Trophoblast cell (in vitro differentiated cells and primary cell): ENCODE measurements at regions not wholly inside any gene's neighbourhood (a gene's known extent, or its start where the extent isn't known, plus 50 kb on each side); places are given as distances from the start of the nearest gene placed in this dataset.

Experiments used
- DNase-seq, 2 donors: peaks; one replicate each; pipeline ENCODE4 v3.0.0-alpha.2; 2016
- H2AFZ ChIP-seq: 2 replicates; pipeline ENCODE4 v1.6.1; 2013; ENCODE audit warnings: low read length, moderate library complexity, mild to moderate bottlenecking; ENCODE audit not compliant: insufficient read depth, poor library complexity
- H2AK5ac ChIP-seq: 2 replicates; pipeline ENCODE4 v1.6.1; 2013; ENCODE audit warnings: mild to moderate bottlenecking, low read length
- H2BK120ac ChIP-seq: 2 replicates; pipeline ENCODE4 v1.6.1; 2013; ENCODE audit warnings: low read length, mild to moderate bottlenecking, moderate library complexity; ENCODE audit not compliant: insufficient read depth, poor library complexity
- H2BK12ac ChIP-seq: 2 replicates; pipeline ENCODE4 v1.6.1; 2013; ENCODE audit warnings: mild to moderate bottlenecking, low read length, moderate library complexity
- H2BK5ac ChIP-seq: 2 replicates; pipeline ENCODE4 v1.6.1; 2013; ENCODE audit warnings: low read length, low read depth, moderate library complexity, mild to moderate bottlenecking; ENCODE audit not compliant: poor library complexity
- H3K14ac ChIP-seq: 2 replicates; pipeline ENCODE4 v1.6.1; 2013; ENCODE audit warnings: mild to moderate bottlenecking, low read length
- H3K18ac ChIP-seq: 2 replicates; pipeline ENCODE4 v1.6.1; 2013; ENCODE audit warnings: mild to moderate bottlenecking, low read length
- H3K23ac ChIP-seq: 2 replicates; pipeline ENCODE4 v1.6.1; 2013; ENCODE audit warnings: low read length
- H3K27ac ChIP-seq: 2 replicates; pipeline ENCODE4 v1.5.1; 2013; ENCODE audit warnings: low read depth, mild to moderate bottlenecking, inconsistent platforms, low read length, moderate library complexity
- H3K27me3 ChIP-seq: 2 replicates; pipeline ENCODE4 v1.6.1; 2013; ENCODE audit warnings: inconsistent platforms, mild to moderate bottlenecking, low read length, moderate library complexity; ENCODE audit not compliant: insufficient read depth
- H3K36me3 ChIP-seq, 2 experiments: 1 replicate in 1 of 2; 2 replicates in 1 of 2; pipeline ENCODE4 v1.6.1; 2013; ENCODE audit warnings: low read length in 2 of 2, mild to moderate bottlenecking in 2 of 2, moderate library complexity in 1 of 2; ENCODE audit not compliant: insufficient read depth in 2 of 2, control insufficient read depth in 1 of 2
- H3K4ac ChIP-seq: 2 replicates; pipeline ENCODE4 v1.6.1; 2013; ENCODE audit warnings: low read depth, mild to moderate bottlenecking, low read length, moderate library complexity
- H3K4me1 ChIP-seq, 2 experiments: 1 replicate in 1 of 2; 2 replicates in 1 of 2; pipeline ENCODE4 v1.6.1; 2013; ENCODE audit warnings: low read length in 2 of 2, mild to moderate bottlenecking in 2 of 2, moderate library complexity in 1 of 2; ENCODE audit not compliant: insufficient read depth in 2 of 2, control insufficient read depth in 1 of 2
- H3K4me2 ChIP-seq: 2 replicates; pipeline ENCODE4 v1.6.1; 2013; ENCODE audit warnings: inconsistent platforms, mild to moderate bottlenecking, low read length, moderate library complexity
- H3K4me3 ChIP-seq: 2 replicates; pipeline ENCODE4 v1.5.1; 2013; ENCODE audit warnings: mild to moderate bottlenecking, low read depth, low read length, inconsistent platforms
- H3K79me1 ChIP-seq: one replicate; pipeline ENCODE4 v1.6.1; 2013; ENCODE audit warnings: low read length
- H3K79me2 ChIP-seq: 2 replicates; pipeline ENCODE4 v1.6.1; 2013; ENCODE audit warnings: low read length, mild to moderate bottlenecking; ENCODE audit not compliant: control insufficient read depth, insufficient read depth, poor library complexity
- H3K9ac ChIP-seq: 2 replicates; pipeline ENCODE4 v1.6.1; 2013; ENCODE audit warnings: mild to moderate bottlenecking, low read length
- H3K9me3 ChIP-seq: 2 replicates; pipeline ENCODE4 v1.6.1; 2013; ENCODE audit warnings: low read depth, mild to moderate bottlenecking, control low read depth, inconsistent platforms, low read length; ENCODE audit not compliant: insufficient read depth
- H4K12ac ChIP-seq: 2 replicates; pipeline ENCODE4 v1.6.1; 2013; ENCODE audit warnings: low read depth, mild to moderate bottlenecking, low read length, moderate library complexity
- H4K8ac ChIP-seq: 2 replicates; pipeline ENCODE4 v1.6.1; 2013; ENCODE audit warnings: low read depth, mild to moderate bottlenecking, low read length, moderate library complexity
- H4K91ac ChIP-seq: one replicate; pipeline ENCODE4 v1.6.1; 2013; ENCODE audit warnings: low read depth, mild to moderate bottlenecking, low read length, moderate library complexity
- WGBS: extraction: QIAGEN DNeasy Blood & Tissue Kit; methylation state at CpG from one replicate; pipeline ENCODE4 v1.1.7; 2013; ENCODE audit warnings: missing lambda C conversion rate; ENCODE audit not compliant: insufficient read length, insufficient coverage; ENCODE audit errors: extremely low coverage; 5-methylcytosine and 5-hydroxymethylcytosine counted together

GRCh38 chr16:48942996-48943395 is 333.0 kb upstream of the N4BP1 start:
- H2BK5ac ChIP-seq: no peak overlapping the region
- H3K18ac ChIP-seq: no peak overlapping the region
- no peak overlapping the region for H3K14ac ChIP-seq
- no peaks in the 10 kb centered on the region for H3K36me3 ChIP-seq
- no peaks in the 10 kb centered on the region for H3K4me1 ChIP-seq
- H2AFZ ChIP-seq: no peak overlapping the region
- H2BK12ac ChIP-seq: no peak overlapping the region
- no peak overlapping the region for H2BK120ac ChIP-seq
- no peak overlapping the region for H4K8ac ChIP-seq
- no peaks in the 10 kb centered on the region for H3K79me1 ChIP-seq
- WGBS: no CpG with 5 or more reads among the region's 3 CpGs
- no peak overlapping the region for H3K4me3 ChIP-seq
- H4K12ac ChIP-seq: no peak overlapping the region
- no peaks in the 10 kb centered on the region for H3K27me3 ChIP-seq
- DNase-seq: no peak
- H2AK5ac ChIP-seq: no peak overlapping the region
- H3K27ac ChIP-seq: no peak overlapping the region
- H3K4me2 ChIP-seq: no peak overlapping the region
- H3K9me3 ChIP-seq: no peaks in the 10 kb centered on the region
- H3K23ac ChIP-seq: no peak overlapping the region
- H4K91ac ChIP-seq: no peak overlapping the region
- no peaks in the 10 kb centered on the region for H3K79me2 ChIP-seq
- H3K4ac ChIP-seq: no peak overlapping the region
- no peak overlapping the region for H3K9ac ChIP-seq

- no peak overlapping the region for H2AK5ac ChIP-seq
- no peaks in the 10 kb centered on the region for H3K36me3 ChIP-seq
- H3K27me3 ChIP-seq: no peaks in the 10 kb centered on the region
- no peak overlapping the region for H2AFZ ChIP-seq
- no peaks in the 10 kb centered on the region for H3K79me1 ChIP-seq
- H3K23ac ChIP-seq: no peak overlapping the region
- H3K79me2 ChIP-seq: no peaks in the 10 kb centered on the region
- no peak overlapping the region for H4K12ac ChIP-seq
- no peak overlapping the region for H4K91ac ChIP-seq
- H3K4ac ChIP-seq: no peak overlapping the region
- H2BK12ac ChIP-seq: no peak overlapping the region
- no peak overlapping the region for H3K27ac ChIP-seq
- H3K4me3 ChIP-seq: no peak overlapping the region
- peaks cover 10% of the 10 kb centered on the region for H3K9me3 ChIP-seq
- no peak for DNase-seq
- WGBS: no CpG with 5 or more reads among the region's 5 CpGs
- H2BK5ac ChIP-seq: no peak overlapping the region
- no peak overlapping the region for H3K4me2 ChIP-seq
- H3K4me1 ChIP-seq: no peaks in the 10 kb centered on the region
- no peak overlapping the region for H3K14ac ChIP-seq
- no peak overlapping the region for H4K8ac ChIP-seq
- H3K18ac ChIP-seq: no peak overlapping the region
- no peak overlapping the region for H3K9ac ChIP-seq
- H2BK120ac ChIP-seq: no peak overlapping the region
These were observed 326.8 kb upstream of the N4BP1 start for GRCh38 chr16:48936811-48937210.

GRCh38 chr16:48932216-48932855 is 322.4 kb upstream of the N4BP1 start:
- H3K27ac ChIP-seq: no peak overlapping the region
- no peaks in the 10 kb centered on the region for H3K36me3 ChIP-seq
- no peak for DNase-seq
- H3K23ac ChIP-seq: no peak overlapping the region
- no peak overlapping the region for H3K9ac ChIP-seq
- 100% methylated on average over 4 of the region's 9 CpGs for whole genome bisulfite sequencing
- no peak overlapping the region for H4K12ac ChIP-seq
- H2BK12ac ChIP-seq: no peak overlapping the region
- H2AFZ ChIP-seq: no peak overlapping the region
- no peak overlapping the region for H2BK5ac ChIP-seq
- H3K4me3 ChIP-seq: peak overlapping the region; percentile 11
- peaks cover 26% of the 10 kb centered on the region for H3K9me3 ChIP-seq
- no peaks in the 10 kb centered on the region for H3K79me2 ChIP-seq
- no peak overlapping the region for H3K14ac ChIP-seq
- H3K18ac ChIP-seq: no peak overlapping the region
- no peak overlapping the region for H4K91ac ChIP-seq
- no peaks in the 10 kb centered on the region for H3K27me3 ChIP-seq
- no peak overlapping the region for H2BK120ac ChIP-seq
- H4K8ac ChIP-seq: no peak overlapping the region
- no peak overlapping the region for H3K4me2 ChIP-seq
- no peaks in the 10 kb centered on the region for H3K79me1 ChIP-seq
- H3K4me1 ChIP-seq: no peaks in the 10 kb centered on the region
- H2AK5ac ChIP-seq: no peak overlapping the region
- H3K4ac ChIP-seq: no peak overlapping the region

GRCh38 chr16:48930951-48931553 is 321.1 kb upstream of the N4BP1 start:
- no peak overlapping the region for H2AFZ ChIP-seq
- no peaks in the 10 kb centered on the region for H3K79me1 ChIP-seq
- no peak overlapping the region for H2BK12ac ChIP-seq
- H3K79me2 ChIP-seq: no peaks in the 10 kb centered on the region
- no peak overlapping the region for H3K4me2 ChIP-seq
- H3K4me3 ChIP-seq: peak overlapping the region; percentile 50
- H3K23ac ChIP-seq: peak overlapping the region; percentile 82
- H2BK5ac ChIP-seq: no peak overlapping the region
- WGBS: no CpG with 5 or more reads among the region's 4 CpGs
- no peak overlapping the region for H4K91ac ChIP-seq
- H4K8ac ChIP-seq: no peak overlapping the region
- no peak overlapping the region for H2AK5ac ChIP-seq
- no peak overlapping the region for H3K9ac ChIP-seq
- H3K27ac ChIP-seq: no peak overlapping the region
- peaks cover 26% of the 10 kb centered on the region for H3K9me3 ChIP-seq
- no peaks in the 10 kb centered on the region for H3K4me1 ChIP-seq
- H2BK120ac ChIP-seq: no peak overlapping the region
- no peaks in the 10 kb centered on the region for H3K36me3 ChIP-seq
- H3K14ac ChIP-seq: no peak overlapping the region
- no peak overlapping the region for H4K12ac ChIP-seq
- no peaks in the 10 kb centered on the region for H3K27me3 ChIP-seq
- no peak overlapping the region for H3K4ac ChIP-seq
- no peak overlapping the region for H3K18ac ChIP-seq
- DNase-seq: no peak
